ENCODE measurements at regions not wholly inside any gene's neighbourhood (a gene's known extent, or its start where the extent isn't known, plus 50 kb on each side); places are given as distances from the start of the nearest gene placed in this dataset.
"Not testable (repeated sequence)": the region's sequence is repeated elsewhere in the genome, so short reads cannot be mapped to it uniquely, and the experiment has no call there.

GRCh38 chrX:122047261-122047660, 999.9 kb downstream of the GLUD2 start:
- DNase-seq (ENCODE audit: low spot score), result no peak

GRCh38 chrX:122055460-122055859, 1008.0 kb downstream of the GLUD2 start:
- no peak for DNase-seq (ENCODE audit: low spot score)

- DNase-seq (ENCODE audit: low spot score), result no peak
These were observed 1008.7 kb downstream of the GLUD2 start for GRCh38 chrX:122055979-122056715.

GRCh38 chrX:122076241-122076640, 1028.8 kb downstream of the GLUD2 start:
- DNase-seq (ENCODE audit: low spot score), result no peak

GRCh38 chrX:122078079-122078478, 1030.7 kb downstream of the GLUD2 start:
- no peak for DNase-seq (ENCODE audit: low spot score)

GRCh38 chrX:122087341-122087740, 1039.9 kb downstream of the GLUD2 start:
- no peak for DNase-seq (ENCODE audit: low spot score)

- DNase-seq (ENCODE audit: low spot score), result no peak
These were observed 1044.2 kb downstream of the GLUD2 start for GRCh38 chrX:122091571-122091970.

GRCh38 chrX:122092360-122092759, 1045.0 kb downstream of the GLUD2 start:
- no peak for DNase-seq (ENCODE audit: low spot score)

- no peak for DNase-seq (ENCODE audit: low spot score)
These were observed 1045.6 kb downstream of the GLUD2 start for GRCh38 chrX:122092978-122093377.

GRCh38 chrX:122094611-122095010, 1047.2 kb downstream of the GLUD2 start:
- no peak for DNase-seq (ENCODE audit: low spot score)

- DNase-seq (ENCODE audit: low spot score), result no peak
These were observed 1066.0 kb downstream of the GLUD2 start for GRCh38 chrX:122113376-122113775.

GRCh38 chrX:122113896-122114295, 1066.5 kb downstream of the GLUD2 start:
- DNase-seq (ENCODE audit: low spot score), result no peak

GRCh38 chrX:122115604-122116003, 1068.2 kb downstream of the GLUD2 start:
- no peak for DNase-seq (ENCODE audit: low spot score)

- no peak for DNase-seq (ENCODE audit: low spot score)
These were observed 1064.7 kb upstream of the GRIA3 start for GRCh38 chrX:122119361-122119760.

- DNase-seq (ENCODE audit: low spot score), result no peak
These were observed 1061.8 kb upstream of the GRIA3 start for GRCh38 chrX:122122274-122122673.

- no peak for DNase-seq (ENCODE audit: low spot score)
These were observed 1050.6 kb upstream of the GRIA3 start for GRCh38 chrX:122133478-122133877.

GRCh38 chrX:122134291-122134690, 1049.8 kb upstream of the GRIA3 start:
- DNase-seq (ENCODE audit: low spot score), result no peak

GRCh38 chrX:122135070-122135469, 1049.0 kb upstream of the GRIA3 start:
- DNase-seq (ENCODE audit: low spot score), result no peak

- not testable (repeated sequence) for DNase-seq (ENCODE audit: low spot score)
These were observed 1043.9 kb upstream of the GRIA3 start for GRCh38 chrX:122140219-122140618.

GRCh38 chrX:122154019-122154418, 1030.1 kb upstream of the GRIA3 start:
- DNase-seq (ENCODE audit: low spot score), result no peak

GRCh38 chrX:122168241-122168640, 1015.8 kb upstream of the GRIA3 start:
- DNase-seq (ENCODE audit: low spot score), result no peak

- no peak for DNase-seq (ENCODE audit: low spot score)
These were observed 999.3 kb upstream of the GRIA3 start for GRCh38 chrX:122184791-122185190.

GRCh38 chrX:122187069-122187713, 996.9 kb upstream of the GRIA3 start:
- DNase-seq (ENCODE audit: low spot score), result no peak

GRCh38 chrX:122188751-122189150, 995.3 kb upstream of the GRIA3 start:
- DNase-seq (ENCODE audit: low spot score), result no peak
